GM23338 (cell line): ENCODE measurements at regions not wholly inside any gene's neighbourhood (a gene's known extent, or its start where the extent isn't known, plus 50 kb on each side); places are given as distances from the start of the nearest gene placed in this dataset.

Source experiments
- ATAC-seq: fragments of 200-7000 bp; cut with Tn5 transposase; 3 replicates; pipeline ENCODE4 v1.9.1; 2020
- DNase-seq: peaks from one replicate; pipeline ENCODE4 v3.0.0-alpha.2; 2015; ENCODE audit warnings: low spot score
- H2AFZ ChIP-seq: fragments of 200-600 bp; sonication (generic); 2 replicates; pipeline ENCODE4 v1.8.0; 2016; ENCODE audit warnings: antibody characterized with exemption, mild to moderate bottlenecking, moderate library complexity
- H3F3A ChIP-seq: fragments of 200-600 bp; sonication (generic); replicated peaks from 2 replicates; pipeline ENCODE4 v1.8.0; 2017; ENCODE audit warnings: antibody characterized with exemption, mixed run types, low read depth
- H3K27ac ChIP-seq: fragments of 200-600 bp; sonication (generic); 2 replicates; pipeline ENCODE4 v1.6.1; 2016; ENCODE audit warnings: low read depth
- H3K27me3 ChIP-seq: fragments of 200-600 bp; sonication (generic); 2 replicates; pipeline ENCODE4 v1.8.0; 2016; ENCODE audit warnings: mild to moderate bottlenecking, mixed run types, moderate library complexity; ENCODE audit not compliant: insufficient read depth
- H3K36me3 ChIP-seq: fragments of 200-600 bp; sonication (generic); 2 replicates; pipeline ENCODE4 v1.8.0; 2016; ENCODE audit warnings: mild to moderate bottlenecking; ENCODE audit not compliant: insufficient read depth
- H3K4me1 ChIP-seq: fragments of 200-600 bp; sonication (generic); 2 replicates; pipeline ENCODE4 v1.8.0; 2016; ENCODE audit warnings: mild to moderate bottlenecking, moderate library complexity; ENCODE audit not compliant: insufficient read depth
- H3K4me2 ChIP-seq: fragments of 200-600 bp; sonication (generic); 2 replicates; pipeline ENCODE4 v1.7.1; 2017; ENCODE audit warnings: mixed run types
- H3K4me3 ChIP-seq: fragments of 200-600 bp; sonication (generic); 2 replicates; pipeline ENCODE4 v1.6.1; 2016; ENCODE audit warnings: mixed run types
- H3K79me2 ChIP-seq: fragments of 200-600 bp; sonication (generic); replicated peaks from 2 replicates; pipeline ENCODE4 v1.8.0; 2017; ENCODE audit warnings: mild to moderate bottlenecking; ENCODE audit not compliant: insufficient read depth
- H3K9me2 ChIP-seq: fragments of 200-600 bp; sonication (generic); 2 replicates; pipeline ENCODE4 v1.8.0; 2017; ENCODE audit not compliant: insufficient read depth
- H4K20me1 ChIP-seq: fragments of 200-600 bp; sonication (generic); replicated peaks from 2 replicates; pipeline ENCODE4 v1.8.0; 2017; ENCODE audit warnings: mild to moderate bottlenecking; ENCODE audit not compliant: insufficient read depth
- H3K27ac Mint-ChIP-seq: 2 replicates; pipeline ENCODE4 v1.8.0; 2020; ENCODE audit warnings: inconsistent platforms, mild to moderate bottlenecking, moderate library complexity, mixed read lengths
- H3K27me3 Mint-ChIP-seq: 3 replicates; pipeline ENCODE4 v1.8.0; 2022; ENCODE audit warnings: low read depth, mild to moderate bottlenecking, moderate library complexity, mixed read lengths, inconsistent platforms; ENCODE audit not compliant: insufficient read depth, poor library complexity
- H3K36me3 Mint-ChIP-seq: 3 replicates; pipeline ENCODE4 v1.8.0; 2021; ENCODE audit warnings: low read depth, mild to moderate bottlenecking, inconsistent platforms, moderate library complexity, mixed read lengths
- H3K4me1 Mint-ChIP-seq: 3 replicates; pipeline ENCODE4 v1.8.0; 2020; ENCODE audit warnings: mild to moderate bottlenecking, inconsistent platforms, mixed read lengths
- H3K4me3 Mint-ChIP-seq: 3 replicates; pipeline ENCODE4 v1.8.0; 2021; ENCODE audit warnings: moderate library complexity, mild to moderate bottlenecking, inconsistent platforms, mixed read lengths
- H3K9me3 Mint-ChIP-seq: 3 replicates; pipeline ENCODE4 v1.8.0; 2020; ENCODE audit warnings: moderate library complexity, mild to moderate bottlenecking, inconsistent platforms, mixed read lengths
- CREB1 ChIP-seq: fragments of 250-450 bp; sonication (Bioruptor Pico); IDR thresholded peaks from 2 replicates; pipeline ENCODE4 v1.5.0; 2020; ENCODE audit warnings: low read depth, mild to moderate bottlenecking, moderate library complexity
- EZH2 ChIP-seq: fragments of 200-600 bp; sonication (generic); IDR thresholded peaks from one replicate; pipeline ENCODE4 v1.8.0; 2017; ENCODE audit warnings: antibody characterized with exemption, mild to moderate bottlenecking, low read depth; ENCODE audit not compliant: unreplicated experiment
- EZH2phosphoT487 ChIP-seq: fragments of 200-600 bp; sonication (generic); IDR thresholded peaks from one replicate; pipeline ENCODE4 v1.8.1; 2018; ENCODE audit warnings: antibody characterized with exemption; ENCODE audit not compliant: unreplicated experiment
- JUNB ChIP-seq: IDR thresholded peaks from one replicate; pipeline ENCODE4 v1.6.1; 2016; ENCODE audit warnings: antibody characterized with exemption; ENCODE audit not compliant: unreplicated experiment
- NANOG ChIP-seq: IDR thresholded peaks from 2 replicates; pipeline ENCODE4 v1.6.1; 2016; ENCODE audit warnings: antibody characterized with exemption, borderline replicate concordance
- POLR2AphosphoS5 ChIP-seq: IDR thresholded peaks from 2 replicates; pipeline ENCODE4 v1.6.1; 2016; ENCODE audit warnings: antibody characterized with exemption, low read depth
- STAT1 ChIP-seq: IDR thresholded peaks from one replicate; pipeline ENCODE4 v1.6.1; 2016; ENCODE audit warnings: antibody characterized with exemption; ENCODE audit not compliant: unreplicated experiment
- ZNF114 ChIP-seq: fragments of 250-450 bp; sonication (Bioruptor Pico); IDR thresholded peaks from 2 replicates; pipeline ENCODE4 v1.5.0; 2020; ENCODE audit warnings: mild to moderate bottlenecking, moderate library complexity
- ZNF331 ChIP-seq: fragments of 250-450 bp; sonication (Bioruptor Pico); IDR thresholded peaks from 2 replicates; pipeline ENCODE4 v1.5.0; 2020; ENCODE audit warnings: low read depth, mild to moderate bottlenecking, moderate library complexity
- TF ChIP-seq, protein P1 (sequence below), 2 experiments: fragments of 200-600 bp in 1 of 2; sonication (generic) in 1 of 2; conservative IDR thresholded peaks; 2 replicates each; pipeline versions ENCODE4 v1.5.1 to v1.6.1; 2016 to 2017; ENCODE audit warnings: antibody characterized with exemption in 2 of 2, low read depth in 2 of 2, mild to moderate bottlenecking in 2 of 2, moderate library complexity in 1 of 2
- TF ChIP-seq, protein P2 (sequence below): IDR thresholded peaks from one replicate; pipeline ENCODE4 v1.6.1; 2018; ENCODE audit warnings: antibody characterized with exemption; ENCODE audit not compliant: unreplicated experiment
- TF ChIP-seq, protein P3 (sequence below): fragments of 250-450 bp; sonication (Bioruptor Pico); IDR thresholded peaks from 2 replicates; pipeline ENCODE4 v1.5.0; 2020; ENCODE audit warnings: mild to moderate bottlenecking, moderate library complexity
- TF ChIP-seq, protein P4 (sequence below): IDR thresholded peaks from 2 replicates; pipeline ENCODE4 v1.6.1; 2016; ENCODE audit warnings: antibody characterized with exemption

DNA sequence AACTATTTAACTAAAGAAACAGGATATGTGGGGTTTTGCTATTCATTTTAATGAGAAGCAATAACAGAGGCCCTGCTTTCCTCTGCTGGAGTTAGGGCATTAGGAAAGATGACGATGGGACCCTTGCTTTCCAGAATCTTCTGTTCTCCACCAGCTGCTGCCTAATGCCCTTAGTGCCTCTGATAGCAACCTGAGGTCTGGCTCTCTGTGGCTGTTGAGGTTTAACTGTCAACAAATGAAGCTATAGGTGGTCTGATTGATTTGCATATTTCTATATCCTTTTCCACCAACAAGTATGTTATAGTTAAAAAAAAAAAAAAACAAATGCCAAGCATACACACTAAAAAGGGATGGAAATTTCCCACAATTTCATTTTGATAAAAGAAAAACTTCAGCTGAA, 115.1 kb upstream of the NCK2 start:
- ATAC-seq (no peak), DNase-seq (no peak)
- Mint-ChIP-seq H3K4me3 (no peak overlapping the region), H3K4me1 (peaks cover 38% of the 10 kb centered on the region), H3K27ac (no peak overlapping the region), H3K27me3 (peaks cover 4% of the 10 kb centered on the region), H3K36me3 (peaks cover 3% of the 10 kb centered on the region), H3K9me3 (peaks cover 6% of the 10 kb centered on the region)
- no peaks in the 10 kb centered on the region for H3F3A ChIP-seq
- TF ChIP-seq STAT1 (no peak), POLR2AphosphoS5 (no peak), CREB1 (CRISPR knock-in tag) (no peak), ZNF114 (CRISPR knock-in tag) (no peak), JUNB (no peak), EZH2 (no peak), EZH2phosphoT487 (no peak), ZNF331 (CRISPR knock-in tag) (no peak), NANOG (no peak)
- TF ChIP-seq, protein P1, sequence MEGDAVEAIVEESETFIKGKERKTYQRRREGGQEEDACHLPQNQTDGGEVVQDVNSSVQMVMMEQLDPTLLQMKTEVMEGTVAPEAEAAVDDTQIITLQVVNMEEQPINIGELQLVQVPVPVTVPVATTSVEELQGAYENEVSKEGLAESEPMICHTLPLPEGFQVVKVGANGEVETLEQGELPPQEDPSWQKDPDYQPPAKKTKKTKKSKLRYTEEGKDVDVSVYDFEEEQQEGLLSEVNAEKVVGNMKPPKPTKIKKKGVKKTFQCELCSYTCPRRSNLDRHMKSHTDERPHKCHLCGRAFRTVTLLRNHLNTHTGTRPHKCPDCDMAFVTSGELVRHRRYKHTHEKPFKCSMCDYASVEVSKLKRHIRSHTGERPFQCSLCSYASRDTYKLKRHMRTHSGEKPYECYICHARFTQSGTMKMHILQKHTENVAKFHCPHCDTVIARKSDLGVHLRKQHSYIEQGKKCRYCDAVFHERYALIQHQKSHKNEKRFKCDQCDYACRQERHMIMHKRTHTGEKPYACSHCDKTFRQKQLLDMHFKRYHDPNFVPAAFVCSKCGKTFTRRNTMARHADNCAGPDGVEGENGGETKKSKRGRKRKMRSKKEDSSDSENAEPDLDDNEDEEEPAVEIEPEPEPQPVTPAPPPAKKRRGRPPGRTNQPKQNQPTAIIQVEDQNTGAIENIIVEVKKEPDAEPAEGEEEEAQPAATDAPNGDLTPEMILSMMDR (conservative IDR thresholded peaks at IDR 0.05; ENCODE audit: low read depth in 2 of 2), result no peak
- TF ChIP-seq, protein P2, sequence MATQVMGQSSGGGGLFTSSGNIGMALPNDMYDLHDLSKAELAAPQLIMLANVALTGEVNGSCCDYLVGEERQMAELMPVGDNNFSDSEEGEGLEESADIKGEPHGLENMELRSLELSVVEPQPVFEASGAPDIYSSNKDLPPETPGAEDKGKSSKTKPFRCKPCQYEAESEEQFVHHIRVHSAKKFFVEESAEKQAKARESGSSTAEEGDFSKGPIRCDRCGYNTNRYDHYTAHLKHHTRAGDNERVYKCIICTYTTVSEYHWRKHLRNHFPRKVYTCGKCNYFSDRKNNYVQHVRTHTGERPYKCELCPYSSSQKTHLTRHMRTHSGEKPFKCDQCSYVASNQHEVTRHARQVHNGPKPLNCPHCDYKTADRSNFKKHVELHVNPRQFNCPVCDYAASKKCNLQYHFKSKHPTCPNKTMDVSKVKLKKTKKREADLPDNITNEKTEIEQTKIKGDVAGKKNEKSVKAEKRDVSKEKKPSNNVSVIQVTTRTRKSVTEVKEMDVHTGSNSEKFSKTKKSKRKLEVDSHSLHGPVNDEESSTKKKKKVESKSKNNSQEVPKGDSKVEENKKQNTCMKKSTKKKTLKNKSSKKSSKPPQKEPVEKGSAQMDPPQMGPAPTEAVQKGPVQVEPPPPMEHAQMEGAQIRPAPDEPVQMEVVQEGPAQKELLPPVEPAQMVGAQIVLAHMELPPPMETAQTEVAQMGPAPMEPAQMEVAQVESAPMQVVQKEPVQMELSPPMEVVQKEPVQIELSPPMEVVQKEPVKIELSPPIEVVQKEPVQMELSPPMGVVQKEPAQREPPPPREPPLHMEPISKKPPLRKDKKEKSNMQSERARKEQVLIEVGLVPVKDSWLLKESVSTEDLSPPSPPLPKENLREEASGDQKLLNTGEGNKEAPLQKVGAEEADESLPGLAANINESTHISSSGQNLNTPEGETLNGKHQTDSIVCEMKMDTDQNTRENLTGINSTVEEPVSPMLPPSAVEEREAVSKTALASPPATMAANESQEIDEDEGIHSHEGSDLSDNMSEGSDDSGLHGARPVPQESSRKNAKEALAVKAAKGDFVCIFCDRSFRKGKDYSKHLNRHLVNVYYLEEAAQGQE, result no peak
- TF ChIP-seq, protein P3, sequence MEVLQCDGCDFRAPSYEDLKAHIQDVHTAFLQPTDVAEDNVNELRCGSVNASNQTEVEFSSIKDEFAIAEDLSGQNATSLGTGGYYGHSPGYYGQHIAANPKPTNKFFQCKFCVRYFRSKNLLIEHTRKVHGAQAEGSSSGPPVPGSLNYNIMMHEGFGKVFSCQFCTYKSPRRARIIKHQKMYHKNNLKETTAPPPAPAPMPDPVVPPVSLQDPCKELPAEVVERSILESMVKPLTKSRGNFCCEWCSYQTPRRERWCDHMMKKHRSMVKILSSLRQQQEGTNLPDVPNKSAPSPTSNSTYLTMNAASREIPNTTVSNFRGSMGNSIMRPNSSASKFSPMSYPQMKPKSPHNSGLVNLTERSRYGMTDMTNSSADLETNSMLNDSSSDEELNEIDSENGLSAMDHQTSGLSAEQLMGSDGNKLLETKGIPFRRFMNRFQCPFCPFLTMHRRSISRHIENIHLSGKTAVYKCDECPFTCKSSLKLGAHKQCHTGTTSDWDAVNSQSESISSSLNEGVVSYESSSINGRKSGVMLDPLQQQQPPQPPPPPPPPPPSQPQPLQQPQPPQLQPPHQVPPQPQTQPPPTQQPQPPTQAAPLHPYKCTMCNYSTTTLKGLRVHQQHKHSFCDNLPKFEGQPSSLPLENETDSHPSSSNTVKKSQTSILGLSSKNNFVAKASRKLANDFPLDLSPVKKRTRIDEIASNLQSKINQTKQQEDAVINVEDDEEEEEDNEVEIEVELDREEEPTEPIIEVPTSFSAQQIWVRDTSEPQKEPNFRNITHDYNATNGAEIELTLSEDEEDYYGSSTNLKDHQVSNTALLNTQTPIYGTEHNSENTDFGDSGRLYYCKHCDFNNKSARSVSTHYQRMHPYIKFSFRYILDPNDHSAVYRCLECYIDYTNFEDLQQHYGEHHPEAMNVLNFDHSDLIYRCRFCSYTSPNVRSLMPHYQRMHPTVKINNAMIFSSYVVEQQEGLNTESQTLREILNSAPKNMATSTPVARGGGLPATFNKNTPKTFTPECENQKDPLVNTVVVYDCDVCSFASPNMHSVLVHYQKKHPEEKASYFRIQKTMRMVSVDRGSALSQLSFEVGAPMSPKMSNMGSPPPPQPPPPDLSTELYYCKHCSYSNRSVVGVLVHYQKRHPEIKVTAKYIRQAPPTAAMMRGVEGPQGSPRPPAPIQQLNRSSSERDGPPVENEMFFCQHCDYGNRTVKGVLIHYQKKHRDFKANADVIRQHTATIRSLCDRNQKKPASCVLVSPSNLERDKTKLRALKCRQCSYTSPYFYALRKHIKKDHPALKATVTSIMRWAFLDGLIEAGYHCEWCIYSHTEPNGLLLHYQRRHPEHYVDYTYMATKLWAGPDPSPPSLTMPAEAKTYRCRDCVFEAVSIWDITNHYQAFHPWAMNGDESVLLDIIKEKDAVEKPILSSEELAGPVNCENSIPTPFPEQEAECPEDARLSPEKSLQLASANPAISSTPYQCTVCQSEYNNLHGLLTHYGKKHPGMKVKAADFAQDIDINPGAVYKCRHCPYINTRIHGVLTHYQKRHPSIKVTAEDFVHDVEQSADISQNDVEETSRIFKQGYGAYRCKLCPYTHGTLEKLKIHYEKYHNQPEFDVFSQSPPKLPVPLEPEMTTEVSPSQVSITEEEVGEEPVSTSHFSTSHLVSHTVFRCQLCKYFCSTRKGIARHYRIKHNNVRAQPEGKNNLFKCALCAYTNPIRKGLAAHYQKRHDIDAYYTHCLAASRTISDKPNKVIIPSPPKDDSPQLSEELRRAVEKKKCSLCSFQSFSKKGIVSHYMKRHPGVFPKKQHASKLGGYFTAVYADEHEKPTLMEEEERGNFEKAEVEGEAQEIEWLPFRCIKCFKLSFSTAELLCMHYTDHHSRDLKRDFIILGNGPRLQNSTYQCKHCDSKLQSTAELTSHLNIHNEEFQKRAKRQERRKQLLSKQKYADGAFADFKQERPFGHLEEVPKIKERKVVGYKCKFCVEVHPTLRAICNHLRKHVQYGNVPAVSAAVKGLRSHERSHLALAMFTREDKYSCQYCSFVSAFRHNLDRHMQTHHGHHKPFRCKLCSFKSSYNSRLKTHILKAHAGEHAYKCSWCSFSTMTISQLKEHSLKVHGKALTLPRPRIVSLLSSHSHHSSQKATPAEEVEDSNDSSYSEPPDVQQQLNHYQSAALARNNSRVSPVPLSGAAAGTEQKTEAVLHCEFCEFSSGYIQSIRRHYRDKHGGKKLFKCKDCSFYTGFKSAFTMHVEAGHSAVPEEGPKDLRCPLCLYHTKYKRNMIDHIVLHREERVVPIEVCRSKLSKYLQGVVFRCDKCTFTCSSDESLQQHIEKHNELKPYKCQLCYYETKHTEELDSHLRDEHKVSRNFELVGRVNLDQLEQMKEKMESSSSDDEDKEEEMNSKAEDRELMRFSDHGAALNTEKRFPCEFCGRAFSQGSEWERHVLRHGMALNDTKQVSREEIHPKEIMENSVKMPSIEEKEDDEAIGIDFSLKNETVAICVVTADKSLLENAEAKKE (CRISPR knock-in tag), result no peak
- TF ChIP-seq, protein P4, sequence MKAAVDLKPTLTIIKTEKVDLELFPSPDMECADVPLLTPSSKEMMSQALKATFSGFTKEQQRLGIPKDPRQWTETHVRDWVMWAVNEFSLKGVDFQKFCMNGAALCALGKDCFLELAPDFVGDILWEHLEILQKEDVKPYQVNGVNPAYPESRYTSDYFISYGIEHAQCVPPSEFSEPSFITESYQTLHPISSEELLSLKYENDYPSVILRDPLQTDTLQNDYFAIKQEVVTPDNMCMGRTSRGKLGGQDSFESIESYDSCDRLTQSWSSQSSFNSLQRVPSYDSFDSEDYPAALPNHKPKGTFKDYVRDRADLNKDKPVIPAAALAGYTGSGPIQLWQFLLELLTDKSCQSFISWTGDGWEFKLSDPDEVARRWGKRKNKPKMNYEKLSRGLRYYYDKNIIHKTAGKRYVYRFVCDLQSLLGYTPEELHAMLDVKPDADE, result no peak
- no peaks in the 10 kb centered on the region for H4K20me1 ChIP-seq
- no peaks in the 10 kb centered on the region for H3K36me3 ChIP-seq
- no peaks in the 10 kb centered on the region for H3K27me3 ChIP-seq
- peaks cover 11% of the 10 kb centered on the region; the same call in 1 of the 2 replicates for H3K9me2 ChIP-seq
- no peak overlapping the region for H2AFZ ChIP-seq
- peaks cover 31% of the 10 kb centered on the region for H3K4me1 ChIP-seq
- H3K4me3 ChIP-seq, result no peak overlapping the region
- no peak overlapping the region for H3K4me2 ChIP-seq
- H3K27ac ChIP-seq, result no peak overlapping the region
- no peaks in the 10 kb centered on the region for H3K79me2 ChIP-seq
